NCI-H2196 treated with DMSO at 0.1 percent for 48 hours (cell line): ENCODE measurements at regions not wholly inside any gene's neighbourhood (a gene's known extent, or its start where the extent isn't known, plus 50 kb on each side); places are given as distances from the start of the nearest gene placed in this dataset.
"Not testable (repeated sequence)": the region's sequence is repeated elsewhere in the genome, so short reads cannot be mapped to it uniquely, and the experiment has no call there.

Experiments
- DNase-seq: peaks from one replicate; lab custom pipeline; 2025; ENCODE audit not compliant: unreplicated experiment; lab: John Stamatoyannopoulos, UW

DNA sequence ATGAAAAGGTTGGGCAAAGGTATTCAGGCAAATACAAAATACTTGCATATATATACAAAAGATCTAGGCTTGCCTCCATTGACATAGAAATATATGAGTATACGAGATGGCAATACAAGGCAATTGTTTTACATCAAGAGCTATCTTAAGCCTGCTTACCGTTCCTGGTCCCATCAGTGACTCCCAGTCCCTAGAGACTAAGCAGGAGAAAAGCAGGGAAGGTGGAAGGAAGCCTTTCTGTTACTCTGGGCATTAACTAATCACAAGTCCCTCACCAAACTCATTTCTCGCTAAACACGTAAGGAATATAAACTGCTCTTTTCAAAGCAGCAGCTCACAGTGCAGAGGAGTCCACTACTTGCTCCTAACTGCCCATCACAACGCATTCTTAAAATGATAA lies 125.2 kb downstream of the ZNF608 start:
- DNase-seq, result no peak

- DNase-seq, result no peak
Observed at GRCh38 chr5:124620743-124621142, 125.7 kb downstream of the ZNF608 start.

DNA sequence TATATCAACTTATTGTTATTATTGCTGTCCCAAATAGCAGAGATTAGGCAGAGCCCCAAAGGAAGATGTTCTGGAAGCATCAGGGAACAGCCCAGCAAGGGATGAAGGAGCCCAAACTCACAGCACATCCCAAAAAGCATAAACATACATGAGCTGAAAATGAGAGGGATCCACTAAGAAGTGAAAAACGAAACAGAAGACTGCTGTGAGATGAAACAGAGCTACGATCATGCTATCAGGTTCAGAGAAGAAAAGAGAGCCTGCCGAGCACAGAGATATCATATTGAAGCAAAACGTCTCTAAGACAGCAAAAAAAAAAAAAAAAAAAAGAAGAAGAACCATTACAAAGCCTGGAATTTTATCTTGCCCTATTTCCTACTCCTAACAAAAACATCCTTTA lies 127.3 kb downstream of the ZNF608 start:
- DNase-seq, result no peak

DNA sequence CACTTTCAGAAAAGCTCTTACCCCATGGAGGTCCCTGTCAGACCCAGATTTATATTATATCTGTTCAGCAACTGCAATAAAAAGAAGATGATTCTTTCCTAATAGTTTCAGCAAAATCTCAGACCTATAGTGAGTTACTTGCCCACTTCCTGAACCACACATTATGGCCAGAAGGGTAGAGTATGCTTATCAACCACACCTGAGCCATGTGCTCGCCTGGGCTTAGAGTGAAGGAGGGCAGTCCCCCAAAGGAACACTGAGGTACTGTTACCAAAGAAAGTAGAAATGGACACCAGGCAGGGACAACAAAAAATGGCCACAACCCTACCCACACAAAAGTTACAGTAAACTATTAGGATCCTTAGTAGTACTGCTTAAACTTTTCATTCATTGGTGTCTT lies 128.7 kb downstream of the ZNF608 start:
- DNase-seq, result no peak

DNA sequence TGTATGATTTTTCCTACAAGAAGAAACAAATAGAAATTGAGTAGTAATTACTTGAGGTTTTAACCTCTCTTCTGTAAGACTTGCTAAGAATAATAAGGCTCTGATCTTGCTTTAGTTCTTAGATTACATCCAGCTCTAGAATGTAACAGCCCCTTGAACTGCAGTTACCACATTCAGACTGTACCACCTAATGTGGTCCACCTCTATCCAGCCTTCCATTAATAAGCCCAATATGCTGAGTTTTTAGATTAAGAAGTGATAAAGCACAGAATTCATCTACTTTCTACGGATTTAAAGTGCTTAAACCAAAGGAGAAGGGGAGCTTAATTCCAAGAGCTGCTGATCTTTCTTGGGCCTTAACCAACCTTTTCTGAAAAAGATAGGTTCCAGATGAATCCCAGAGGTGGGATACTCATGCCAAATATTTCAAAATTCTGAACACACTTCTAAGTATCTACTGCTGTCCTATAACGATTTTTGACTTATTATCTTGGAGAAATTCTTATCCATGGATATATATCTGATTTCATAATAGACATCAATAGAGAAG lies 131.5 kb downstream of the ZNF608 start:
- DNase-seq, result no peak

- no peak for DNase-seq
Observed at GRCh38 chr5:124614105-124614504, 132.3 kb downstream of the ZNF608 start.

GRCh38 chr5:124613273-124613953 lies 133.0 kb downstream of the ZNF608 start:
- DNase-seq, result no peak

- no peak for DNase-seq
Observed at GRCh38 chr5:124612023-124612422, 134.4 kb downstream of the ZNF608 start.

DNA sequence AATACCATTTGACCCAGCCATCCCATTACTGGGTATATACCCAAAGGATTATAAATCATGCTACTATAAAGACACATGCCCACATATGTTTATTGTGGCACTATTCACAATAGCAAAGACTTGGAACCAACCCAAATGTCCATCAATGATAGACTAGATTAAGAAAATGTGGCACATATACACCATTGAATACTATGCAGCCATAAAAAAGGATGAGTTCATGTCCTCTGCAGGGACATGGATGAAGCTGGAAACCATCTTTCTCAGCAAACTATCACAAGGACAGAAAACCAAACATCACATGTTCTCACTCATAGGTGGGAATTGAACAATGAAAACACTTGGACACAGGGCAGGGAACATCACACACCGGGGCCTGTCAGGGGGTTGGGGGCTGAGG lies 135.2 kb downstream of the ZNF608 start:
- not testable (repeated sequence) for DNase-seq

DNA sequence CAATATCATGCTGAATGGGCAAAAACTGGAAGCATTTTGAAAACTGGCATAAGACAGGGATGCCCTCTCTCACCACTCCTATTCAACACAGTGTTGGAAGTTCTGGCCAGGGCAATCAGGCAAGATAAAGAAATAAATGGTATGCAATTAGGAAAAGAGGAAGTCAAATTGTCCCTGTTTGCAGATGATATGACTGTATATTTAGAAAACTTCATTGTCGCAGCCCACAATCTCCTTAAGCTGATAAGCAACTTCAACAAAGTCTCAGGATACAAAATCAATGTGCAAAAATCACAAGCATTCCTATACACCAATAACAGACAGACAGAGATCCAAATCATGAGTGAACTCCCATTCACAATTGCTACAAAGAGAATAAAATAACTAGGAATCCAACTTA lies 136.8 kb downstream of the ZNF608 start:
- not testable (repeated sequence) for DNase-seq

GRCh38 chr5:124606543-124606942 lies 139.9 kb downstream of the ZNF608 start:
- DNase-seq, result no peak

GRCh38 chr5:124606093-124606492 lies 140.3 kb downstream of the ZNF608 start:
- DNase-seq, result no peak

DNA sequence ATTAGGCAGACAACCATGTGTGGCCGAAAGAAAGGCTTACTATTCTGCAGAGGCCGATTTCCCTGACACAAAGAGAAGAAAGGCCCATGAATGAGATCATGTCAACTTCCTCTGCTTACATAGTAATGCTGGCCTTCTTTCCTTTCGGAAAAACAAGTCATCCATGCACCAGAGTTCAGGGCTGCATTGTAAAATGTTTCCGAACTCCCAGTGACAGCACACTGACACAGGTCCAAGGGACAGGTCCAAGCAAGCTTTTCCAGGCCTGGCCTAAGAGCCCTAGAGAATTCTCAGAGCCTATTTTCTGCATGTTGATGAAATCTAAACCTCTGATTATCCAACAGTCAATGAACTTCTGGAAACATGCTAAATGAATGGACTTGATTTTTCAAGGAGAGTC lies 140.9 kb downstream of the ZNF608 start:
- no peak for DNase-seq

DNA sequence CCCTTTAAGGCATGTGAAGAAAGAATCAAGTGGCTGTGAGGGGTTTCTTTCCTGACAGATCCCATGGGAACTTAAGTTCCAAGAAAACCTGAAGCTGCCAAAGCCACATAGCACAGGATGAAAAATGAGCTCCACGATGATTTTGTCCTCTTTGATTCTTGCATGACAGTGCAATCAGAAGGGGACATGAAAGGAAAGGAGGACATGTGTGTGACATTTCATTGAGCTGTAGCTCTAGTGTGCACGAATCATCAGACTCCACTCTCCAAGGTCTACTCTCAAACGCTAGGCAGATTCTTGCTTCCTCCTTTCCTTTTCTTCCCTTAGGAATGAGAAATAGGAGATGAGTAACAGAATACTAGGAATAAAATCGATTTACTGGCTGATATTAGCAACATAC lies 142.0 kb downstream of the ZNF608 start:
- no peak for DNase-seq

GRCh38 chr5:124602925-124603650 lies 143.4 kb downstream of the ZNF608 start:
- no peak for DNase-seq

- peak; percentile 50 for DNase-seq
Observed at GRCh38 chr5:124599028-124599973, 147.1 kb downstream of the ZNF608 start.

DNA sequence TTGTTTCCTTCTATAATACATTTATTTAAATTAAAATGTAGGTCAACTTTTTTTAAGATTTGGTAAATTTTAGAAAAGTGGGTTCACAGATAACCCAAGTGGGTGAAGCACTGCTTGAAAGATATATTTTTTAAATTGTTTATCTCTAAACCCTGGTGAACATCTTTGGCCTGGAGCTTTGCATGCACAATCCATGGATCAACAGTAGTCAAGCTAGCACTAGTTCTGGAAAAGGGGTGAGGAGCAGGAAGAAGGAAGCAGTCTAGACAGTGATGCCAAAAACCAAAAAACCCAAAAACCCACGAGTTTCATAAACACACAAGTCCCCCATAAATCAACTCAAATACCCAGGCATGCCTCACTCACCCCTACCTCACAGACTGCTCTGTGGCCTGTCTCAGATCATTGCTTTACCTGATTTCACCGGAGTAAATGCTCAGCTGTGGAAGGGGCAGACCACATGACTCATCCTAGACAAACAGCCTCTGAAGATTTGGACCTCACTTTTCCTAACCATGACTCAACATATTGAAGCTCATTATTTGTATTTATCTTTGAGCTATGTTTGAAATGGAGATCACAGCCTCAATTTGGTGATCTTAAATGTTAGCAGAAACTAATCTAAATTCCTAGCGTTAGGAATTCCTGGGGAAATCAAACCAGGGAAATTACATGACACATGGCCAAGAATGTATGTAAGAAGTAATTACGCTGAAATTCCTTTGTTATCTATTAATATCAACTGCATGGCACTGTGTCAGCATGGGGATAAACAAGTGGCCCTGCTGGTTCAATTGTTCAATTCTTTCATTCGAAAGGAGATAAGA lies 149.6 kb downstream of the ZNF608 start:
- no peak for DNase-seq

- DNase-seq, result no peak
Observed at GRCh38 chr5:124593952-124594351, 152.5 kb downstream of the ZNF608 start.

DNA sequence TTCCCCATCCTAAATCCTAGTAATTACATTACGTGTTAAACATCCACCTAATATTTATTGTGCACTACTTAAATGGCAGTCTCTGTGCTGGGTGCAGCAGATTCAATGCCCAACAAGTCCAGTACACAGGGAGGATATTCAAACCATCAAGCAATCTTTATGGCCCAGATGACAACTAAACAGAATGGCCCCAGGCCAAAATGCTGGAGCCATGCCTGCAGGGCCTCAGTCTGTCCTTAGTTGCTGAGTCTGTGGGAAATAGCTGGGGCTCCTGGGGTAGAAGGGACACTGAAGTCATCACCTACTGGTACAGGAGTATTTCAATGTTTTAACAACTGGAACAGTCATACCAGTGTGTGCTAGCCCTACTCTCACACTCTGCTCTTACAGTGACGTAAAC lies 153.5 kb downstream of the ZNF608 start:
- no peak for DNase-seq

DNA sequence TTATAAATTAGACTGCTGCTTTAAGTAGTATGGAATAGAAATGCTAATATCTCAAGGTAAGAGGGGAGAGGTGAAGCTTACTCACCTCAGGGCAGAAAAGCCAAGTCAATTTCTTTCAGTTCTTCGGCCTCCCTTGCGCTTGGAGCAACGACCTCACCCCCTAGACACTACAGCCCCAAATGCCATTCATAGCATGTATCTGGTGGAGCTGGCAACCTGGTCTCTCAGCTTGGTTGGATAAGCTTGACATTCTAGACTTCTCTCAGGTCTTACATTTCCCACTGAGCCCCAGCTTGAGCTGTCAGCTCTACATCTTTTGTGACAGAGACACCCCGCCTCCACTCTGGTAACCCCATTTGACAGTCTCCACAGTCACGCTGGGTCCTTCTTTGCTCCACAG lies 154.9 kb downstream of the ZNF608 start:
- DNase-seq, result no peak
